ENCODE measurements at regions not wholly inside any gene's neighbourhood (a gene's known extent, or its start where the extent isn't known, plus 50 kb on each side); places are given as distances from the start of the nearest gene placed in this dataset.

GRCh38 chr11:134485316-134485715, 73.3 kb upstream of the B3GAT1 start:
- no peak for DNase-seq
- TF ChIP-seq POLR2A (IDR thresholded peaks at IDR 0.05; ENCODE audit: low read length) (no peak), GATA1 (IDR thresholded peaks at IDR 0.05; ENCODE audit: low read depth, low read length) (no peak)

DNA sequence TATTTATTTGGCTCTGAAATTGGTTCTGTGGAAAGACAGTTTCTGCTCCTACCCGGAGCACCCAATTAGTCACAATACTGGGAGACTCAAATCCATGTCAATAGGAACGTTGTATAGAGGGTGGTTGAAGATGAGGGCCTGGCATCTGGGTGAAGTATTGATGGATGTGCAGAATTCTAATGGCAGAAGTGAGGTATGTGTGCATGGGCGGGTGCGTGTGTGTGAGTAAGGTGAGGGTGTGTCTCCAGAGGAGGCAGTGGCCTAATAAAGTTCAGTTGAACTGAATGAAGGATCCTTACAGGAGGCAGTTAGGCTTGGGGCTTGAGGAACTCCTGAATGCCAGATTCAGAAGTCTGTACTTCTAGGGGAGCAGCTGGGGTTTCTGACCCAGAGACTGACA, 71.8 kb upstream of the B3GAT1 start:
- TF ChIP-seq POLR2A (IDR thresholded peaks at IDR 0.05; ENCODE audit: low read length): no peak
- no peak for TF ChIP-seq GATA1 (IDR thresholded peaks at IDR 0.05; ENCODE audit: low read depth, low read length)
- no peak for DNase-seq

- no peak for DNase-seq
- no peak for TF ChIP-seq POLR2A (IDR thresholded peaks at IDR 0.05; ENCODE audit: low read length)
- TF ChIP-seq GATA1 (IDR thresholded peaks at IDR 0.05; ENCODE audit: low read depth, low read length): no peak
Measured at GRCh38 chr11:134483291-134483690, 71.2 kb upstream of the B3GAT1 start.

DNA sequence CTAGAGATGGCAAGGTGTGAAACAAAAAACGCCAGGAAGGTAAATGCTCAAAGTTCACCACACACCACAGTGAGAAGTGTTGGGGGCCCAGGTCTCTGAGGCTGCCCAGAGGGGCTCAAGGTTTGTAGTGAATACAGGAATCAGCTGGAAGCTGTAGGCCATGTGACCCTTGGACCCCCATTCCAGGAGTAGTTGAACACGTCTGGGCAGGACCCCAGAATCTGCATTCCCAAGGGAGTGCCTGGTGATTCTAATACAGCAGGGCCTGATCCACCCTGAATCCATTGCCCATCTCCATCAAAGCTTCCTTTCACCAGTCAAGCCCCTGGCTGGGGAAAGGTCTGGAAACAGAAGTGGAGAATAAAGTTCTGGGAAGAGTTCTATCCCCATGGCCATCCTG, 70.8 kb upstream of the B3GAT1 start:
- TF ChIP-seq GATA1 (IDR thresholded peaks at IDR 0.05; ENCODE audit: low read depth, low read length) (no peak), POLR2A (IDR thresholded peaks at IDR 0.05; ENCODE audit: low read length) (no peak)
- DNase-seq: no peak

DNA sequence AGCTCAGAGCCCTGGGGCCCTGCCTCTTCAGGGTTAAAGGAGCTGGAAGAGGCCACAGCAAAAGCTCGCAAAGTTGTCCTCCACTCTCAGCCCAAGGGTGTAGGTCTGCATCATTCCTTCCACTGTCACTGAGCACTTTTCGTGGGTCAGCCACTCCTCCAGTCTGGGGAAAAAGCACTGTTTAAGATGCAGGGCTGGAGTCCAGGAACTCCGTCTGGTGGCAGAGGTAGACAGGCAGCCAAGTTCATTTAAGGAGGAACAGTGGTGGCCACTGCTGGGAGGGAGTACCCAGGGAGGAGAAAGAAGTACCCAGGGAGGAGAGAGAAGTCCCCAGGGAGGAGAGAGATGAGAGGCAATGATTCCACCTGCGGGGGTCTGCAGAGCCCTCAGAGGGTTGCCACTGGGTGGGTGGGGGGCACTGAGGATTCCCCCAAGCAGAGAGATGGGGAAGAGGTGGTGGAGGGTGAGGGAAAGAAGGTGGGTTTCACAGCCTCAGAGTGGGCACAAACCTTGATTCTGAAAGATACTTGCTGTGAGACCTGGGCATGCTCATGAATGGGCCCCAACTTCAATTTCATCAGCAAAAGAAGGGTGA, 70.0 kb upstream of the B3GAT1 start:
- no peak for TF ChIP-seq GATA1 (IDR thresholded peaks at IDR 0.05; ENCODE audit: low read depth, low read length)
- no peak for TF ChIP-seq POLR2A (IDR thresholded peaks at IDR 0.05; ENCODE audit: low read length)
- DNase-seq: no peak

GRCh38 chr11:134481135-134481534, 69.1 kb upstream of the B3GAT1 start:
- no peak for TF ChIP-seq GATA1 (IDR thresholded peaks at IDR 0.05; ENCODE audit: low read depth, low read length)
- TF ChIP-seq POLR2A (IDR thresholded peaks at IDR 0.05; ENCODE audit: low read length): no peak
- DNase-seq: no peak

DNA sequence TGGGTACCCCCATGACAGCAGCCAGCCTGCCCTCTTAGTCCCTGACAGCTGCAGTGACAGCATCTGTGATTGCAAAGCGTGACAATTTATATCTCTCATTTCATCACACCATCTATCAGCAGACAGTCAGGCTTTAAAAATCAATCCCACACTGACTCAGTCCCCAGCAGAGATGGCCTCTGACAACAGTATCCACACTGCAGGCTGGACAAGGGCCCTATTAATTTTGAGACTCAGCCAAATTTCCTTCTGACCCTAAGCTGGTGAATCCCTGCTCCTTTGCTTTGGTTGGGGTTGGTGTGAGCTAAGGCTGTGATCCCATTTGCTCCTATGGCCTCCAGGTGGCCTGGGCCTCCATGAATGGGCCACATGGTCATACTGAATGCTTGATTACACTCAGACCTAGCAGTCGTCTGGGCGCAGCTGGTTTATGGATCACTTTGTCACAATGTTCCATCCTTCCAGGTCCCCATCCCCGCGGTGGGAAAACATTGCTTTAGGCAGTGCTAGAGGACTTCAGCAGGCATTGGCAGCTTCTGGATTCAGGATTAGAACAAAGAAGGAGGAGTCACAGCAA, 68.2 kb upstream of the B3GAT1 start:
- TF ChIP-seq POLR2A (IDR thresholded peaks at IDR 0.05; ENCODE audit: low read length): no peak
- TF ChIP-seq GATA1 (IDR thresholded peaks at IDR 0.05; ENCODE audit: low read depth, low read length): no peak
- no peak for DNase-seq

DNA sequence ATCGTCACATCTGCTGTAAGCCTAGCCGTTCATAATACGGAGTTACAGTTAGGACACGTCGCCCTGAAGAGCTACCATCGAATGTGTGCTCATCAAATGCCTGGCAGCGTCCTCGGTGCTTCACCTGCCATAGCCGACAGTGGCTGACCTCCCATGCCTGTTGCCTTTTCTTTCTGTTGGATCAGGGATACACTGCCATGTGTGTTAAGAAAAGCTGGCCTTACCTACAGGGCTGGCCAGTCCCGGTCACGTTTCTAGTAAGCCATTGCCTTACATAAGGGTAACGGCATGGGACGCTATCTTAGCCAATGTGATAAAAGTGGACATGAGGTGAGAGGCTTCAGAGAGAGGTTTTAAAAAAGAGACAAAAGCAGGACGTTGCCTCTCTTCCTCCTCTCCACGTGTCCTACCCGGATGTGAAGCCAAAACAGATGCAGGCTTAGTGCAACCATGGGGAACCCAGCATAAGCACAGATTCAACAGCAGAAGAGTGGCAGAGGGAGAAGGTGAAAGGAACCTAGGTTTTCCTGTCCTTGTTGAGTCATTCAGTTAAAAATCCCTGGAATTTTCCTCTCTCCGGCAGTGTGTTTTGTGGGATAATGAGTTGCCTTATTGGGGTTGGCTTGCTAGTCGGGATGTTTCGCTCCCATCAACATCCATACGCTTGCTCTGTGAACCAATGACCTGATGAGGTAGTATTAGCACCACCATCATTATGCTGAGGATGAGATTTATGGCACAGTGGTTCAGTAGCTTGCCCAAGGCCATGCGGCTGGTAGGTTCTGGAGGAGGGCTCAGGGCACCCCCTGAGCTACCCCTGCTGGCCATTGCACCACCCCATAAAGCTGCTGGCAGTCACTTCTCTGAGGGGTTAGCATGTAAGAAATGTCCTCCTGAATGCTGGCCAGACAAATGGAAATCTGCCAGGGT, 67.4 kb upstream of the B3GAT1 start:
- no peak for DNase-seq
- TF ChIP-seq POLR2A (IDR thresholded peaks at IDR 0.05; ENCODE audit: low read length): no peak
- no peak for TF ChIP-seq GATA1 (IDR thresholded peaks at IDR 0.05; ENCODE audit: low read depth, low read length)

DNA sequence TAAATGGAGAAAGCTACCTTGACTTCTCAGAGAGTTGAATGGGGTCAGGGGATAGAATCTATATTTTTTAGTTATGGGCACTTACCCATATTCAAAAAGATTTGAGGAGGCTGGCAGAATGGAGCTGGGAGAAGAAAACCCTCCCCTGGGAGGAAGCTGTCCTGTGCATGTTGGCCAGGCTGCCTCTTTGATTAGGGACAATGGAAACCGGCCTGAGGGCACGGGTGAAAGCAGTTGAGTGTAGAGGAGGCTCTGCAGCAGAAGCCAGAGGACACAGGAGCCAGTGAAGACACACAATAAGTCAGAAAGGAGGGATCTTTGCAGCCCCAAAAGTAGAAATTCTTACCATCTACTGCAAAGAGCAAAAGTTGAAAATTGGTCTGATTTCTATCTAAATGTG, 66.6 kb upstream of the B3GAT1 start:
- TF ChIP-seq POLR2A (IDR thresholded peaks at IDR 0.05; ENCODE audit: low read length): no peak
- TF ChIP-seq GATA1 (IDR thresholded peaks at IDR 0.05; ENCODE audit: low read depth, low read length): no peak
- no peak for DNase-seq

DNA sequence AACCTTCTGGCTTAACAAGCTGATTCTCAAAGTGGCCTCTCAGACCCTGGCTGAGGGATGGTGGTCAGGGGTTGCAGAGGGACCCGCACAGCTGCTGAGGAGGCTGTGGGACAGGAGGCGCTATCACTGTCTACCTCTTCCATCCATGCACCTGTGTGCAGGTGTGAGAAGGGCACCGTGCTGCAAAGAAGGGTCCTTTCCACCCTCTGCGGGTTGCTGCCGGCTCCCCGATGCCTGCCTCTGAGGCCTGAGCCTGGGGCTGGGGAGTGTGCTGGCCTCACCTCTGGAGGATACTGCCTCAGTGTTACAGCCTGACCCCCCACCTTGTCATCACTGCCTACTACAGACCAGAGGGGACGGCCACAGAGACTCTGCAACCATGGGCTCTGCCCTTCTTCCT, 66.1 kb upstream of the B3GAT1 start:
- no peak for DNase-seq
- no peak for TF ChIP-seq GATA1 (IDR thresholded peaks at IDR 0.05; ENCODE audit: low read depth, low read length)
- TF ChIP-seq POLR2A (IDR thresholded peaks at IDR 0.05; ENCODE audit: low read length): no peak

GRCh38 chr11:134477486-134477885, 65.4 kb upstream of the B3GAT1 start:
- TF ChIP-seq POLR2A (IDR thresholded peaks at IDR 0.05; ENCODE audit: low read length): no peak
- TF ChIP-seq GATA1 (IDR thresholded peaks at IDR 0.05; ENCODE audit: low read depth, low read length): no peak
- DNase-seq: no peak

- TF ChIP-seq GATA1 (IDR thresholded peaks at IDR 0.05; ENCODE audit: low read depth, low read length) (no peak), POLR2A (IDR thresholded peaks at IDR 0.05; ENCODE audit: low read length) (no peak)
Measured at GRCh38 chr11:134476435-134477021, 64.5 kb upstream of the B3GAT1 start.

GRCh38 chr11:134475951-134476350, 63.9 kb upstream of the B3GAT1 start:
- DNase-seq: no peak
- TF ChIP-seq GATA1 (IDR thresholded peaks at IDR 0.05; ENCODE audit: low read depth, low read length) (no peak), POLR2A (IDR thresholded peaks at IDR 0.05; ENCODE audit: low read length) (no peak)

More at GRCh38 chr11:134476435-134477021, 64.5 kb upstream of the B3GAT1 start:
- DNase-seq: no peak

GRCh38 chr11:134474942-134475341, 62.9 kb upstream of the B3GAT1 start:
- DNase-seq: no peak
- TF ChIP-seq GATA1 (IDR thresholded peaks at IDR 0.05; ENCODE audit: low read depth, low read length): no peak
- TF ChIP-seq POLR2A (IDR thresholded peaks at IDR 0.05; ENCODE audit: low read length): no peak
